ENCODE measurements at regions not wholly inside any gene's neighbourhood (a gene's known extent, or its start where the extent isn't known, plus 50 kb on each side); places are given as distances from the start of the nearest gene placed in this dataset.

GRCh38 chr5:121087560-121087959 lies 623.5 kb downstream of the PRR16 start:
- H3K9me2 ChIP-seq (replicated peaks; ENCODE audit: insufficient read depth, low read length): no peaks in the 10 kb centered on the region
- no peaks in the 10 kb centered on the region for H3K27me3 ChIP-seq (ENCODE audit: low read length)
- H3K36me3 ChIP-seq (ENCODE audit: low read length): no peaks in the 10 kb centered on the region
- no peaks in the 10 kb centered on the region for H3K79me2 ChIP-seq (ENCODE audit: insufficient read depth, low read length)
- TF ChIP-seq CTCF (IDR thresholded peaks at IDR 0.05; ENCODE audit: insufficient read depth, low read length, poor library complexity, severe bottlenecking): no peak
- TF ChIP-seq EZH2phosphoT487 (conservative IDR thresholded peaks at IDR 0.05; ENCODE audit: low read length): no peak
- no peaks in the 10 kb centered on the region for H4K20me1 ChIP-seq (ENCODE audit: low read depth, low read length)
- H3K9ac ChIP-seq (ENCODE audit: low read length): no peak overlapping the region
- H3K27ac ChIP-seq (ENCODE audit: low read depth, low read length): no peak overlapping the region
- no peak overlapping the region for H3K4me2 ChIP-seq (ENCODE audit: low read depth, low read length, poor library complexity, severe bottlenecking)
- H3K4me3 ChIP-seq (ENCODE audit: insufficient read depth, low read length, poor library complexity, severe bottlenecking): no peak overlapping the region
- H2AFZ ChIP-seq (ENCODE audit: low read depth, low read length, severe bottlenecking): no peak overlapping the region
- no peaks in the 10 kb centered on the region for H3K9me3 ChIP-seq (ENCODE audit: insufficient read depth, low read length)
- no peaks in the 10 kb centered on the region for H3F3A ChIP-seq (ENCODE audit: insufficient read depth)

- H2AFZ ChIP-seq (ENCODE audit: low read depth, low read length, severe bottlenecking): no peak overlapping the region
- TF ChIP-seq CTCF (IDR thresholded peaks at IDR 0.05; ENCODE audit: insufficient read depth, low read length, poor library complexity, severe bottlenecking): no peak
- no peaks in the 10 kb centered on the region for H3K9me3 ChIP-seq (ENCODE audit: insufficient read depth, low read length)
- no peaks in the 10 kb centered on the region for H3F3A ChIP-seq (ENCODE audit: insufficient read depth)
- H3K27me3 ChIP-seq (ENCODE audit: low read length): no peaks in the 10 kb centered on the region
- H3K79me2 ChIP-seq (ENCODE audit: insufficient read depth, low read length): no peaks in the 10 kb centered on the region
- H3K4me3 ChIP-seq (ENCODE audit: insufficient read depth, low read length, poor library complexity, severe bottlenecking): no peak overlapping the region
- no peak overlapping the region for H3K27ac ChIP-seq (ENCODE audit: low read depth, low read length)
- no peaks in the 10 kb centered on the region for H4K20me1 ChIP-seq (ENCODE audit: low read depth, low read length)
- no peak overlapping the region for H3K4me2 ChIP-seq (ENCODE audit: low read depth, low read length, poor library complexity, severe bottlenecking)
- H3K36me3 ChIP-seq (ENCODE audit: low read length): no peaks in the 10 kb centered on the region
- H3K9me2 ChIP-seq (replicated peaks; ENCODE audit: insufficient read depth, low read length): no peaks in the 10 kb centered on the region
- no peak overlapping the region for H3K9ac ChIP-seq (ENCODE audit: low read length)
Observed at GRCh38 chr5:121088341-121088740, 624.2 kb downstream of the PRR16 start.

- no peak overlapping the region for H2AFZ ChIP-seq (ENCODE audit: low read depth, low read length, severe bottlenecking)
- H3K9ac ChIP-seq (ENCODE audit: low read length): no peak overlapping the region
- no peaks in the 10 kb centered on the region for H3K27me3 ChIP-seq (ENCODE audit: low read length)
Observed at GRCh38 chr5:121090822-121091221, 626.7 kb downstream of the PRR16 start.

More at GRCh38 chr5:121090822-121091221, 626.7 kb downstream of the PRR16 start:
- Histone ChIP-seq H3K36me3 (ENCODE audit: low read length) (no peaks in the 10 kb centered on the region), H3K4me3 (ENCODE audit: insufficient read depth, low read length, poor library complexity, severe bottlenecking) (no peak overlapping the region), H3K4me2 (ENCODE audit: low read depth, low read length, poor library complexity, severe bottlenecking) (no peak overlapping the region), H3K9me2 (replicated peaks; ENCODE audit: insufficient read depth, low read length) (no peaks in the 10 kb centered on the region), H3K9me3 (ENCODE audit: insufficient read depth, low read length) (no peaks in the 10 kb centered on the region), H3K79me2 (ENCODE audit: insufficient read depth, low read length) (no peaks in the 10 kb centered on the region), H4K20me1 (ENCODE audit: low read depth, low read length) (no peaks in the 10 kb centered on the region), H3F3A (ENCODE audit: insufficient read depth) (no peaks in the 10 kb centered on the region), H3K27ac (ENCODE audit: low read depth, low read length) (no peak overlapping the region)
- TF ChIP-seq CTCF (IDR thresholded peaks at IDR 0.05; ENCODE audit: insufficient read depth, low read length, poor library complexity, severe bottlenecking) (no peak), EZH2phosphoT487 (conservative IDR thresholded peaks at IDR 0.05; ENCODE audit: low read length) (no peak)

Data from SU-DHL-6 (cell line).